Mononuclear cell (primary cell): ENCODE measurements at regions not wholly inside any gene's neighbourhood (a gene's known extent, or its start where the extent isn't known, plus 50 kb on each side); places are given as distances from the start of the nearest gene placed in this dataset.

ENCODE experiments used
- H3K27me3 ChIP-seq: 2 replicates; pipeline ENCODE4 v1.6.0; 2011; ENCODE audit warnings: low read length, control low read depth; ENCODE audit not compliant: insufficient read depth
- H3K4me1 ChIP-seq: 2 replicates; pipeline ENCODE4 v1.5.1; 2011; ENCODE audit warnings: mild to moderate bottlenecking, low read length, control low read depth; ENCODE audit not compliant: insufficient read depth
- H3K4me3 ChIP-seq: 2 replicates; pipeline ENCODE4 v1.5.1; 2011; ENCODE audit warnings: mild to moderate bottlenecking, low read length, moderate library complexity
- H3K9me3 ChIP-seq: 2 replicates; pipeline ENCODE4 v1.5.1; 2011; ENCODE audit warnings: low read depth, mild to moderate bottlenecking, control low read depth, low read length

DNA sequence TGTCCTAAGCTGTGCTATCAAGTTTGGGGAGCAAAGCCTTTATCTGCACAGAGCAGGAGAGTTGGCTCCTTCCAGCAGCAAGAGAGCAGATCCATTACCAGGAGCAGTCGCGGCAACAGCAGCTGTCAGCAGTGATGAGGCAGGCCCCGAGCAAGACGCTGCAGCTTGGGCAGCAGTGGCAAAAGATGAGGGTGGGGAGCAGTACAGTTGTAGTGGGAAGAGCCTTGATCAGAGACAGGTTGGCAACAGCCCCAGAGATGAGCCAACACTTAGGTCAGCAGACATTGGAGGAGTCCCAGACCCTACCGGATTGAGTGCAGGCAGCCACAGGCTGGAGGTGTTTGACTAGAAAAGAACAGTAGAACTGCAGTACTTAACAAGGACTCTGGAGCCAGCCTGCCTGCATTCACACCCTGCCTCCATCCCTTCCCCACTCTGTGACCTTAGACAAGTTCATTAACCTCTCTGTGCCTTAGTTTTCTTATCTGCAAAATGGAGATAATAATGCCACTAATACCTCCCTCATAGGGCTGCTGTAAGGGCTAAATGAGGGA lies 117.1 kb upstream of the SERTAD2 start:
- H3K4me3 ChIP-seq, result no peak overlapping the region
- H3K9me3 ChIP-seq, result no peaks in the 10 kb centered on the region
- no peaks in the 10 kb centered on the region for H3K27me3 ChIP-seq
- peaks cover 14% of the 10 kb centered on the region for H3K4me1 ChIP-seq

- no peak overlapping the region for H3K4me3 ChIP-seq
These were observed 118.0 kb upstream of the SERTAD2 start for GRCh38 chr2:64771737-64772136.

DNA sequence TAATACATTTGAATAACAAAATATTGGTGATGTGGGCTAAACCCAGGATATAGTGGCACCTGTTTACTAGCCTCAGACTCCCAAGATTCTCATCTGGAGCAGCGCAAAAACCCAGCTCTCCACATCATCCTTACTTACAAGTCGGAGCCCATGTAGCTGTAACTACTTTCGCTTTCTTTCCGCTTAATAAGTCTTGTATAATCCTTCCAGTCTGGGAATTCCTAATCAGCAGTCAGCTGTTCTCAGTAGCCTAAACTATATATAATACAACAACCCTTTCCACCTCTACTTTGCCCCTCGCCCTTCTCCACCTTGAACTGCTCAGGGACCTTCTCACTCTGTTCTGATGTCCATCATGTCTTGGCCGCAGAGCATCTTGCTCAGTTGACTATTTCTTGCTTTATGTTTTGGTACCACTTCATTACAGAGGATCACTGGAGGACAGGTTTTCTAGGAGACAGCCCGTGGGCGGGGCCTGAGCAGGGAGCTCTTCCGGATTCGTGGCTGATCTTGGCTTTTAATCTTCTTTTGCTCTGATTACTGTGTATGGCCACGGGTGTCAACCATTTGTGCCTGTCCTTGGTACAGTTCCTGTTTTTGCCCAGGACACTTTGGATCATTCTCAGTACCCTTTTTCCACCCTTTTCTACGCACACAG lies 119.9 kb upstream of the SERTAD2 start:
- peaks cover 5% of the 10 kb centered on the region for H3K4me1 ChIP-seq
- H3K27me3 ChIP-seq, result no peaks in the 10 kb centered on the region
- no peaks in the 10 kb centered on the region for H3K9me3 ChIP-seq
- H3K4me3 ChIP-seq, result no peak overlapping the region

More at GRCh38 chr2:64771737-64772136, 118.0 kb upstream of the SERTAD2 start:
- Histone ChIP-seq H3K4me1 (peaks cover 12% of the 10 kb centered on the region), H3K9me3 (no peaks in the 10 kb centered on the region), H3K27me3 (no peaks in the 10 kb centered on the region)

DNA sequence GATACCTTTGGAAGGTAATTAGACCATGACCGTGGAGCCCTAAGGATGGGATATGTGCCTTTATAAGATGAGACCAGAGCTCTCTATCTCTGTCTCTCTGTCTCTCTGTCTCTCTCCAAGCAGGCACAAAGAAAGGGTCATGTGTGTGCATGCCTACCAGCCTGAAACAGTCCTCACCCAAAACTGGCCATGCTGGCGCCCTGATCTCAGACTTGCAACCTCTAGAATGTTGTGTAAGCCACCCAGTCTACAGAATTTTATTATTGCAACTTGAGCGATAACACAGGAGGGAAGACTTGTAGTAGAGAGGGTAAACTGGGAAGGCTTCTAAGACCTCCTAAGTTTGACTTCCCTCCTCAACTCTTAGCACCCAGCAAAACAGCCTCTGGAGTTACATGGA lies 124.1 kb upstream of the SERTAD2 start:
- no peak overlapping the region for H3K4me3 ChIP-seq
- no peaks in the 10 kb centered on the region for H3K27me3 ChIP-seq
- H3K9me3 ChIP-seq, result no peaks in the 10 kb centered on the region
- H3K4me1 ChIP-seq, result no peaks in the 10 kb centered on the region

DNA sequence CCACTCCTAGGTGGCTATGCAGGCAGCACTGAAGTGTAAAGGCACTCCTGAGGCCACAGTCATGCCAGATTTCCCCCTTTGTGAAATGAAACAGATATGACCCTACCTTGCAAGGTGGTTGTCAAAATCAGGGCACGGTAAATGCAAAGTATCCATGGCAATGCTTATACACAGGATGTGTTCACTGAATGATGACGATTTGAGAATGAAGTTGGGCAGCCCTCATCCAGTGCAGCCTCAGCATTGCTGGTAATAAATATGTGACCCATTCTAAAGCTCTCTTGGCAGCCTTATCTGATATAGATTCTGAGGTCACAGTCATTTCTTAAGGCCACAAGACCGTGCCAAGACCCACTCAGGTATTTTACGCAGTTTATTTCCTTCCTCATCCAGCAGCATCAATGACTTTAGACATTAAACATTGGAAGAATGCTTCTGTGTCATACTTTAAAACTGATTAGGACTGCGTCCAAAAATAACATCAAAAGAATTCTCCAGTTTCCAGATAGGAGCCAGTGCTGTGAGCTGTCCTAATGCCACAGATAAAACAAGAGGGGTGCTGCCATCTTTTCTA lies 125.5 kb upstream of the SERTAD2 start:
- Histone ChIP-seq H3K4me3 (no peak overlapping the region), H3K4me1 (no peaks in the 10 kb centered on the region), H3K27me3 (no peaks in the 10 kb centered on the region), H3K9me3 (no peaks in the 10 kb centered on the region)

DNA sequence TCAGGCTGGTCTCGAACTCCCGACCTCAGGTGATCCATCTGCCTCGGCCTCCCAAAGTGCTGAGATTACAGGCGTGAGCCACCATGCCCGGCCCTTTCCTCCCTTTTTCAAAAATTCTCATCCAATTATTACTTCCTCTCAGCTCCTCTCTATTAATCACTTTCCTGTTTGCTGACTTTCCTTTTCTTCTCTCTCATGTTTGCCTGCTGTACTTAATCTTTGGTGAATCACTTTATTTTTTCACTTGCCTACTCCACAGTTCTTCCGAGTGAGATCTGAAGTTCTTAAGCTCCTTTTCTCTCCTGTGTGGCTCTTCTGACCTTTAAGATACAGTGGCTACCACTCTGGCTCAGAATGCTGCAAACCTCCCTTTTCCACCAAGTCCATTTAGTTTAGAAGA lies 126.3 kb upstream of the SERTAD2 start:
- Histone ChIP-seq H3K4me1 (no peaks in the 10 kb centered on the region), H3K27me3 (no peaks in the 10 kb centered on the region), H3K4me3 (no peak overlapping the region), H3K9me3 (no peaks in the 10 kb centered on the region)

DNA sequence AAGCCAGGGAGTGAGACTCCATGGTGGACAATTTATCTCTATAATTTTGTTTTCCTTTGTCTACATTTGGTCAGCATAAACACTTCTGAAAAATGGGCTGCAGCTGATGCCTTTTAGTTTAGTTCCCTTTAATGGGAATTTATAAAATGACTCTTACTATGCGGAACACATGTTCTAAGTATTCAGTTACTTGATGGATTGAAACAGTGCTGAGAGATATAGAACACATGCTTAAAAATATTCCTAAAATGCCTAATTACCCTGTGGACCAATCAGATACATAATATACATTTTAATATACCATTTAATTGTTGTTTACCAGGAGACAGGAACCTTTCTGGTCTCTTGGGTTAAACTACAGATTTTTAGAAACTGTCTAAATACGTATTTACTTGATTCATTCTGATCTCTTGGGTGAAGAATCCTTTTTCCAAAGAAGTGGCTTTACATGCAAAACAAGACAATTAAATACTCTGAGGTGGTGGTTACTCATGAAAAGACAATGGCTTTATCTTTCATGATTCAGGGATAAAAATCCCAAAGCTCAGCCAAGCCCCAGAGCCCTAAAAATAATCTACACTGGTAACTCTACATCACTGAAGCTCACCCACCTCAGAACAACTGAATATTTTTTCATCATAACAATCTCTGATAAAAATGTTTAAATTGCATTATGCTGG lies 128.1 kb upstream of the SERTAD2 start:
- no peaks in the 10 kb centered on the region for H3K27me3 ChIP-seq
- no peak overlapping the region for H3K4me3 ChIP-seq
- no peaks in the 10 kb centered on the region for H3K9me3 ChIP-seq
- peaks cover 3% of the 10 kb centered on the region for H3K4me1 ChIP-seq

DNA sequence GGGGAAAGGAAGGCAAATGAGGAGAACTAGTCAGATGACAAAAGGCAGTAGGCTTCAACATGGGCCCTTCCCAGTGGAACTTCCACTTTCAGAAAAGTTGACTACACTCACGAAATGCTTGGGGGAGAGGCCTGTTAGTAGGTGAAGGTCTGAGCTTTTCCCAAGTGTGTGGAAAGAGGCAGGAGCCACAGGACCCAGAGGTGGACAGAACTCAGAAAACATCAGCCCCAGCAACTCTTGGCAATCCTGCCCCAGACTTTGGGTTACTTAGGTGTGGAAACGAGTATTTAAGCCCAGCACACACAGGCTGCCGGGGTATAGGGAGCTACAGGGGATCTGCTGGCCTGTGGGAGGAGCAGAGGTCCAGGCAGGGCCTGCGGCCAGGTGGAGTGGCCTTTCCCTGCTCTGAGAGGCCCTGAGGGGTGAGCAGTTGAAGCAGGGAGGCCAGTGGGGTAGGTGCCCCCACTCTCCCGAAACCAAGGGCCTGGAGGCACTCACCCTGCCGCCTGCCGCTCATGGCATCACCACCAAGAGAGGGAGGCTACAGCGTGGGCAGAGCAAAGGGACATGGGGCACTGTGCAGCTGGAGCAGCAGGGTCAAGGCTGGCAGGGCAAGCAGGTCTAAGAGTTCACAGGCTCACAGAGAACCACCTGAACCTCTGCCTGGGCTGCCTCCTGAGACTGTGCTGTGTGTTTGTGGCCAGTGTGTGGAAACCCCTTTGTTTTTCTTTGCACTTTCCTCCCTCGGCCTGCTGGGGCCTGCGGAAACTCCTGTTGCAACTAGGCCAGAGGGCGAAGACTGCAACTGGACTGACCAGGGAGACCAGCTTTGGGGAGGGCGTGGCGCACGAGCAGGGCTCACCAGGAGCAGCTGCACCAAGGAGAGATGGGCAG lies 130.7 kb upstream of the SERTAD2 start:
- no peaks in the 10 kb centered on the region for H3K9me3 ChIP-seq
- no peak overlapping the region for H3K4me3 ChIP-seq

DNA sequence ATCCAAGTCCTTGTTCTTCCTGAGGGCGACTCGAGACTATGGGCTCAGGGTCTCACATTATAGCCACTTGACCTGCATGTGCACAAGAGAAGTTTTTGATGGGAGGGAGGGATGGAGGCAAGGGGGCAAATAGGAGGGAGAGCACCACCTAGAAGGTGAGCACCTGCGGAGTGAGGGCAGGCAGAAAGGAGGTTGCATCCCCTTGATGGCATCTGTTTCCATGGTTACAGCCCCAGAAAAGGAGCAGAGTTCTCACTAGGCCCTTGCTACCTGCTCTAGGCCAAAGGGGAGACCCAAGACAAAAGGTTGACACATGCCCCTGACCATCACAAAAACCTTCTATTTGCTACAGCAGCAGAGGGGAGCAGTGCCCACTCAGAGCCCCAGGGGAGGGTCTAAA lies 131.5 kb upstream of the SERTAD2 start:
- no peak overlapping the region for H3K4me3 ChIP-seq
- no peaks in the 10 kb centered on the region for H3K27me3 ChIP-seq
- H3K4me1 ChIP-seq, result peaks cover 5% of the 10 kb centered on the region
- no peaks in the 10 kb centered on the region for H3K9me3 ChIP-seq

More for the DNA sequence above, 130.7 kb upstream of the SERTAD2 start:
- Histone ChIP-seq H3K27me3 (no peaks in the 10 kb centered on the region), H3K4me1 (peaks cover 5% of the 10 kb centered on the region)

DNA sequence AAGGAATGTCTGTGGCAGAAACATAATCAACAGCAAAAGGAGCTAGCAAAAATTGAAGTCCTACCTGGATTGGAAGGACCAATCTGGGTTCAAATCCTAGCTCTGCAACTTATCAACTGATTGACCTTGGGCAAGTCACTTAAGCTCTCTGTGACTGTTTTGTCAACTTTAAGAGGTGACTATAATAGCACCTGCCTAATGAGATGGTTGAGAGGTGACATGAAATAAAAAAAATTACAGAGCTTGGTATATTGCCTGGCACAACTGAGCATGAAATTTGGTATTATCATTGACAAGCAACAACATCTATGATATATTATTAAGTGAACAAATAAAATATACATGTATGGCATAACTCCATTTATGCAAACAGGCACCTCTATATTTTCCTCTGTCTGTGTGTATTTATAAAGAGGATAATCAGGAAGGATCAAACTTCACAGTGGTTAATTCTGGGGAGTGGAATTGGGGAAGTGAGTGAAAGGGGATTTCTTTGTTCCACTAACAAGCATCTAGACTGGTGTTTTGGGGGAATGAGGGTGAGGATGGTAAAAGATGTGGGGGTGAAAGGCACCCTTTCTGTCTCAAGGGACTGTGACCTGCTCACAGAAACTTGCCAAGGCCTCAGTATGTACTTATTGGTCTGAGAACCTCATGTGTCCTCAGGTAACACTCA lies 132.8 kb upstream of the SERTAD2 start:
- H3K4me3 ChIP-seq, result no peak overlapping the region
- no peaks in the 10 kb centered on the region for H3K27me3 ChIP-seq
- H3K4me1 ChIP-seq, result peaks cover 5% of the 10 kb centered on the region

GRCh38 chr2:64787019-64787365 lies 133.3 kb upstream of the SERTAD2 start:
- Histone ChIP-seq H3K9me3 (no peaks in the 10 kb centered on the region), H3K27me3 (no peaks in the 10 kb centered on the region), H3K4me3 (no peak overlapping the region), H3K4me1 (peaks cover 5% of the 10 kb centered on the region)

More for the DNA sequence above, 132.8 kb upstream of the SERTAD2 start:
- no peaks in the 10 kb centered on the region for H3K9me3 ChIP-seq

GRCh38 chr2:64787698-64788097 lies 134.0 kb upstream of the SERTAD2 start:
- Histone ChIP-seq H3K4me1 (peaks cover 5% of the 10 kb centered on the region), H3K9me3 (no peaks in the 10 kb centered on the region), H3K4me3 (no peak overlapping the region), H3K27me3 (no peaks in the 10 kb centered on the region)

DNA sequence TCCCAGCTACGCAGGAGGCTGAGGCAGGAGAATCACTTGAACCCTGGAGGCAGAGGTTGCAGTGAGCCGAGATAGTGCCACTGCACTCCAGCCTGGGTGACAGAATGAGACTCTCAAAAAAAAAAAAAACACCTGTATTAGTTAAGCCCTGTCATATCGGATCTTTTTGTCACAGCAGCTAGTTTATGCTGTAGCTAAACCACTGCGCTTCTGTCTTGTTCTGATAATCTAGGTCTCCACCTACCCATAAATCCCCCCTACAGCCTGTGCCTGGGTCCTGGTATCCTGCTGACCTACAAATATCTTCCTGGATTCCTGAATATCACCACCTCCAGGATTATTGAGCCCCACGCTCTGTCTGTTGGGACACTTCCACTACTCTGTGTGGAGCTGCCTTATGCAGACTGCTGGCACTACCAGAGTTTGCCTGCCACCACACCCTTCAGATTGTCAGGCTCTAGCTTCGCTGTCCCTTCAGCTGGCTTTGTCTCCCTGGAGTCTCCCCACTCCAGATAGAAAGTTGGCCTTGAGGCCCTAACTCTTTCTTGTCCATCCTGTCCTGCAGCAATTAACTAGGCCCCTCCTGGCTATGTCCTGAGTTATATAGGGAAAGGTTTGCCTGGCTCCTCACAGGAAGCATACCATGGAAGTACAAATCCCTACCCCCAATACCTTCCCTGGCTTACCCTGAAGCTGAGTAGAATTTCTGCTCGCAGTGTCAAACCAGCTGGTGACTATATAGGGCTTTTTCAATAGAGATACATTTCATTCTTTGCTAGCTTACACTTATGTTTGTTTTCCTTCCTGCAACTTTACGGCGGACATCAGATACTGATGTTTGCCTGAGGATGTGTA lies 136.0 kb upstream of the SERTAD2 start:
- peaks cover 5% of the 10 kb centered on the region for H3K4me1 ChIP-seq
- no peak overlapping the region for H3K4me3 ChIP-seq
- no peaks in the 10 kb centered on the region for H3K9me3 ChIP-seq
- no peaks in the 10 kb centered on the region for H3K27me3 ChIP-seq

DNA sequence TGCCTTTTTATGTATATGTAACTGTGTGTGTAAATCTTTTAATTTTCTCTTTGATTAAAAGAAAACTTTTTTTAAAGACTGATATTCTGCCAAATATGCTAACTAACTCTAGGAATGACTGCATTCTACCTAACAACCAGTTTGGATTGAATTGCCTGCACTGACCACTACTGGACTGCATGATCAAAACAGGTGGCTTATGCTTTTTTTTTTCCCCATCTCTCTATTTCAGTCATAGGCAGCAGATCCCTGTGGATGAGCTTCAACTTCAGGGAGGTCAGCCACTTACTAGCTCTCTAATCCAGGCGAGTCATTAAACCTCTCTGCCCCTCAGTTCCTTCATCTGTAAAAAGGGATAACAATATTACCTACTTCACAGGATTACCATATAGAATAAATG lies 138.6 kb upstream of the SERTAD2 start:
- H3K9me3 ChIP-seq, result no peaks in the 10 kb centered on the region
- no peaks in the 10 kb centered on the region for H3K4me1 ChIP-seq
- no peak overlapping the region for H3K4me3 ChIP-seq
- H3K27me3 ChIP-seq, result no peaks in the 10 kb centered on the region
